Uterus (tissue), 2 donors: ENCODE measurements at regions not wholly inside any gene's neighbourhood (a gene's known extent, or its start where the extent isn't known, plus 50 kb on each side); places are given as distances from the start of the nearest gene placed in this dataset.
"Not testable (repeated sequence)": the region's sequence is repeated elsewhere in the genome, so short reads cannot be mapped to it uniquely, and the experiment has no call there.

Experiments
- CTCF ChIP-seq, 4 experiments: fragments of 200-600 bp in 2 of 4; fragments of 450-650 bp in 2 of 4; sonication (generic) in 2 of 4; IDR thresholded peaks; one replicate each; pipeline ENCODE4 v1.5.1; 2016 to 2019; ENCODE audit warnings: antibody characterized with exemption in 4 of 4, mild to moderate bottlenecking in 2 of 4, moderate library complexity in 1 of 4
- POLR2A ChIP-seq, 2 donors: fragments of 450-650 bp; IDR thresholded peaks; one replicate each; pipeline ENCODE4 v1.6.1; 2016; ENCODE audit warnings: antibody characterized with exemption in 2 of 2, mild to moderate bottlenecking in 1 of 2, moderate library complexity in 1 of 2

- not testable (repeated sequence) for TF ChIP-seq CTCF, POLR2A (IDR thresholded peaks at IDR 0.05)
These were observed 118.9 kb downstream of the ZNF486 start for GRCh38 chr19:20285876-20286275.
